ENCODE measurements at regions not wholly inside any gene's neighbourhood (a gene's known extent, or its start where the extent isn't known, plus 50 kb on each side); places are given as distances from the start of the nearest gene placed in this dataset.

DNA sequence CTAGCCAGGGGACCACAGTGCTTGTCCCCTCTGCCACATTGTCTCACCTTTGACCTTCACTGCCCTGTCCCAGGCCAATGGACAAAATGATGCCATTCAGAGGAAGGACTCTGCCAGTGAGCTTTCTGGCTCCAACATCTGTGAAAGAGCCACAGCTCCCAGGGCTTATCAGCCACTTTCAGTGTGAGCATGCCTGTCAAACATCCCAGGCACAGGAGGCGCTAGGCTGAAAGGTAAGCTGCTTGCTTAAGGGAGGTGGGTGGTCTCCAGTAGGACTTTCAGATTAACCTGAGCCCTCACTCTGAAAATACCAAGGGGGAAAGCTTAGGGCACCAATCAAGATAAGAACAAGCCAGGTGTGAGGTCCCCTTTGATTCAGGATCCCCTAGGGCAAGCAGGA is 59.8 kb upstream of the GDF10 start:
- H3K27ac Mint-ChIP-seq, result no peak overlapping the region
- no peaks in the 10 kb centered on the region for H3K79me2 ChIP-seq (ENCODE audit: control insufficient read depth, insufficient read depth, low read length)
- no peaks in the 10 kb centered on the region for H3K36me3 ChIP-seq (replicated peaks in 1 of 2; ENCODE audit: control extremely low read depth in 1 of 2, control insufficient read depth in 1 of 2, extremely low read depth in 1 of 2, insufficient read depth in 2 of 2, low read length in 1 of 2)
- H3K4me2 ChIP-seq (replicated peaks; ENCODE audit: low read depth, low read length, poor library complexity, severe bottlenecking), result no peak overlapping the region
- no peak overlapping the region for H3K4me3 Mint-ChIP-seq
- H3K4me3 ChIP-seq (ENCODE audit: control extremely low read depth in 1 of 5, extremely low read depth in 1 of 5, insufficient read depth in 1 of 5, low read depth in 2 of 5, low read length in 4 of 5), result no peak overlapping the region
- POLR2A ChIA-PET, result no interaction called here
- DNase-seq, result no peak
- intact Hi-C loops (cut with micrococcal nuclease), result no loop called here
- CTCF ChIA-PET, result no interaction called here
- peaks cover 4% of the 10 kb centered on the region for H3K4me1 Mint-ChIP-seq
- H4K20me1 ChIP-seq (ENCODE audit: control insufficient read depth, insufficient read depth, low read length, poor library complexity, severe bottlenecking), result no peaks in the 10 kb centered on the region
- H3K27me3 Mint-ChIP-seq, result no peaks in the 10 kb centered on the region
- H3K9me3 ChIP-seq (ENCODE audit: control extremely low read depth in 1 of 3, control insufficient read depth in 2 of 3, insufficient read depth in 1 of 3, low read length in 2 of 3), result no peaks in the 10 kb centered on the region
- H3K4me1 ChIP-seq (ENCODE audit: control insufficient read depth in 2 of 2, insufficient read depth in 2 of 2, low read length in 2 of 2), result peaks cover 0 to 2% of the 10 kb centered on the region in 2 donors
- no peak for TF ChIP-seq EZH2 (IDR thresholded peaks at IDR 0.05; ENCODE audit: borderline replicate concordance, insufficient read depth, low read depth, low read length, poor library complexity, severe bottlenecking)
- TF ChIP-seq, protein P1, sequence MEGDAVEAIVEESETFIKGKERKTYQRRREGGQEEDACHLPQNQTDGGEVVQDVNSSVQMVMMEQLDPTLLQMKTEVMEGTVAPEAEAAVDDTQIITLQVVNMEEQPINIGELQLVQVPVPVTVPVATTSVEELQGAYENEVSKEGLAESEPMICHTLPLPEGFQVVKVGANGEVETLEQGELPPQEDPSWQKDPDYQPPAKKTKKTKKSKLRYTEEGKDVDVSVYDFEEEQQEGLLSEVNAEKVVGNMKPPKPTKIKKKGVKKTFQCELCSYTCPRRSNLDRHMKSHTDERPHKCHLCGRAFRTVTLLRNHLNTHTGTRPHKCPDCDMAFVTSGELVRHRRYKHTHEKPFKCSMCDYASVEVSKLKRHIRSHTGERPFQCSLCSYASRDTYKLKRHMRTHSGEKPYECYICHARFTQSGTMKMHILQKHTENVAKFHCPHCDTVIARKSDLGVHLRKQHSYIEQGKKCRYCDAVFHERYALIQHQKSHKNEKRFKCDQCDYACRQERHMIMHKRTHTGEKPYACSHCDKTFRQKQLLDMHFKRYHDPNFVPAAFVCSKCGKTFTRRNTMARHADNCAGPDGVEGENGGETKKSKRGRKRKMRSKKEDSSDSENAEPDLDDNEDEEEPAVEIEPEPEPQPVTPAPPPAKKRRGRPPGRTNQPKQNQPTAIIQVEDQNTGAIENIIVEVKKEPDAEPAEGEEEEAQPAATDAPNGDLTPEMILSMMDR (IDR thresholded peaks at IDR 0.05), result no peak
- WGBS (ENCODE audit: insufficient coverage), result 100% methylated on average over 1 of the region's 1 CpG
- H3K9me3 Mint-ChIP-seq (ENCODE audit: insufficient read depth), result no peaks in the 10 kb centered on the region
- no peak overlapping the region for H3K9ac ChIP-seq (ENCODE audit: low read length)
- H3K27me3 ChIP-seq (replicated peaks in 1 of 4; ENCODE audit: control extremely low read depth in 1 of 4, control insufficient read depth in 3 of 4, insufficient read depth in 4 of 4, low read length in 3 of 4), result peaks cover 0 to 2% (median 0%) of the 10 kb centered on the region in 4 experiments
- H3K27ac ChIP-seq (ENCODE audit: low read length in 2 of 2), result no peak overlapping the region
- no peak for ATAC-seq (ENCODE audit: low read depth)
- no peak overlapping the region for H2AFZ ChIP-seq (ENCODE audit: insufficient read depth, low read depth, low read length, poor library complexity, severe bottlenecking)

DNA sequence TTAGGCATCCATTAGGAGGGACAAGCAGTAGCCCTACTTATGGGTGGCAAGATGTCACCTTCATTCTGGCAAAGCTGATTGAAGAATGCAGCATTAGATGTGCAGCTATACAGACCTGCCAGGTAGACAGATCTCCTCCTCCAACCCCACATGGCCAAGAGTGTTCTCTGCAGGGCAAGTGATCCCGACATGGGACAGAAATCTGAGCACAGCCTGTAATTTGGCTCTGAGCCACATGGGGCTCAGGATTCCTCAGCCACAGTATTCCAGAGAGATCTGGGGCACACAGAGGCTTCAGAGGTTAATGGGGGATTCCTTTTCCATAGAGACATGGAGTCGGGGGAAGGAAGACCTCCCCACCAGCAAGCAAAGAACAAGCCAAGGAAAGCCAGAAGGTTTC is 58.7 kb upstream of the GDF10 start:
- Mint-ChIP-seq H3K4me3 (no peak overlapping the region), H3K27me3 (no peaks in the 10 kb centered on the region), H3K27ac (no peak overlapping the region), H3K4me1 (peaks cover 4% of the 10 kb centered on the region), H3K9me3 (ENCODE audit: insufficient read depth) (no peaks in the 10 kb centered on the region)
- Histone ChIP-seq H3K9ac (ENCODE audit: low read length) (no peak overlapping the region), H3K36me3 (replicated peaks in 1 of 2; ENCODE audit: control extremely low read depth in 1 of 2, control insufficient read depth in 1 of 2, extremely low read depth in 1 of 2, insufficient read depth in 2 of 2, low read length in 1 of 2) (no peaks in the 10 kb centered on the region), H3K9me3 (ENCODE audit: control extremely low read depth in 1 of 3, control insufficient read depth in 2 of 3, insufficient read depth in 1 of 3, low read length in 2 of 3) (no peaks in the 10 kb centered on the region), H3K27me3 (replicated peaks in 1 of 4; ENCODE audit: control extremely low read depth in 1 of 4, control insufficient read depth in 3 of 4, insufficient read depth in 4 of 4, low read length in 3 of 4) (peaks cover 0 to 2% (median 0%) of the 10 kb centered on the region in 4 experiments), H3K4me1 (ENCODE audit: control insufficient read depth in 2 of 2, insufficient read depth in 2 of 2, low read length in 2 of 2) (peaks cover 0 to 2% of the 10 kb centered on the region in 2 donors), H3K27ac (ENCODE audit: low read length in 2 of 2) (no peak overlapping the region), H3K4me2 (replicated peaks; ENCODE audit: low read depth, low read length, poor library complexity, severe bottlenecking) (no peak overlapping the region), H3K4me3 (ENCODE audit: control extremely low read depth in 1 of 5, extremely low read depth in 1 of 5, insufficient read depth in 1 of 5, low read depth in 2 of 5, low read length in 4 of 5) (no peak overlapping the region), H2AFZ (ENCODE audit: insufficient read depth, low read depth, low read length, poor library complexity, severe bottlenecking) (no peak overlapping the region), H3K79me2 (ENCODE audit: control insufficient read depth, insufficient read depth, low read length) (no peaks in the 10 kb centered on the region), H4K20me1 (ENCODE audit: control insufficient read depth, insufficient read depth, low read length, poor library complexity, severe bottlenecking) (no peaks in the 10 kb centered on the region)
- no CpG with 5 or more reads among the region's 2 CpGs for WGBS (ENCODE audit: insufficient coverage)
- no peak for ATAC-seq (ENCODE audit: low read depth)
- TF ChIP-seq, protein P1 (IDR thresholded peaks at IDR 0.05), result no peak
- no peak for TF ChIP-seq EZH2 (IDR thresholded peaks at IDR 0.05; ENCODE audit: borderline replicate concordance, insufficient read depth, low read depth, low read length, poor library complexity, severe bottlenecking)
- ChIA-PET POLR2A (no interaction called here), CTCF (no interaction called here)
- intact Hi-C loops (cut with micrococcal nuclease), result no loop called here
- DNase-seq, result no peak
